ENCODE measurements at regions not wholly inside any gene's neighbourhood (a gene's known extent, or its start where the extent isn't known, plus 50 kb on each side); places are given as distances from the start of the nearest gene placed in this dataset.
A peak's percentile ranks its signal among the peaks of the same experiment; 100 is the strongest.

DNA sequence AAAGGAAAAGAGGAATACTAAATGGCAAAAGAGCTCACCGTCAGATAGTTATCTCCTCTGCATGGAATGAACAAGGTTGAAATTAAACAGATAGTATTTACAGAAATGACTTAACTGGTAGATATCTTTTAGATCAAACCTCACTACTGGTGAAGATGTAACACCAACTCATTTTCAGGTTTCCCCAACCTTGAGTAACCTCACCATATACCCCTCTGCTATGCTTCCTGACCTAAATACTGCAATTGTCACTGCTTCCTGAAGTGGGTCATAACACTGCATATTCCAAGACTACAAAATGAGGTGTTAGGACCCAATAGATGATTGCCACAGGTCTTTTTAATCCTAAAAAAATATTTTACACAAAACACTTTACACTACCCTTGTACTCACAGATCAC is 76.3 kb upstream of the PLEKHA5 start:
- H3K27ac ChIP-seq, result no peak overlapping the region
- no peak overlapping the region for H3K4me3 ChIP-seq
- DNase-seq, result no peak
- H3K36me3 ChIP-seq, result no peaks in the 10 kb centered on the region
- TF ChIP-seq POLR2AphosphoS5 (IDR thresholded peaks at IDR 0.05) (no peak), POLR2A (IDR thresholded peaks at IDR 0.05) (no peak), EP300 (IDR thresholded peaks at IDR 0.05) (no peak)
- TF ChIP-seq, protein P1, sequence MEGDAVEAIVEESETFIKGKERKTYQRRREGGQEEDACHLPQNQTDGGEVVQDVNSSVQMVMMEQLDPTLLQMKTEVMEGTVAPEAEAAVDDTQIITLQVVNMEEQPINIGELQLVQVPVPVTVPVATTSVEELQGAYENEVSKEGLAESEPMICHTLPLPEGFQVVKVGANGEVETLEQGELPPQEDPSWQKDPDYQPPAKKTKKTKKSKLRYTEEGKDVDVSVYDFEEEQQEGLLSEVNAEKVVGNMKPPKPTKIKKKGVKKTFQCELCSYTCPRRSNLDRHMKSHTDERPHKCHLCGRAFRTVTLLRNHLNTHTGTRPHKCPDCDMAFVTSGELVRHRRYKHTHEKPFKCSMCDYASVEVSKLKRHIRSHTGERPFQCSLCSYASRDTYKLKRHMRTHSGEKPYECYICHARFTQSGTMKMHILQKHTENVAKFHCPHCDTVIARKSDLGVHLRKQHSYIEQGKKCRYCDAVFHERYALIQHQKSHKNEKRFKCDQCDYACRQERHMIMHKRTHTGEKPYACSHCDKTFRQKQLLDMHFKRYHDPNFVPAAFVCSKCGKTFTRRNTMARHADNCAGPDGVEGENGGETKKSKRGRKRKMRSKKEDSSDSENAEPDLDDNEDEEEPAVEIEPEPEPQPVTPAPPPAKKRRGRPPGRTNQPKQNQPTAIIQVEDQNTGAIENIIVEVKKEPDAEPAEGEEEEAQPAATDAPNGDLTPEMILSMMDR (IDR thresholded peaks at IDR 0.05), result no peak
- H3K27me3 ChIP-seq, result no peaks in the 10 kb centered on the region
- H3K4me1 ChIP-seq, result peaks cover 0 to 1% (median 0%) of the 10 kb centered on the region in 4 donors
- intact Hi-C loops (cut with DNase I; ENCODE audit: low total_unique reads), result no loop called here
- WGBS, 5 donors, result 91 to 100% (median 95%) methylated on average over 1 of the region's 1 CpG
- H3K9me3 ChIP-seq, result no peaks in the 10 kb centered on the region

DNA sequence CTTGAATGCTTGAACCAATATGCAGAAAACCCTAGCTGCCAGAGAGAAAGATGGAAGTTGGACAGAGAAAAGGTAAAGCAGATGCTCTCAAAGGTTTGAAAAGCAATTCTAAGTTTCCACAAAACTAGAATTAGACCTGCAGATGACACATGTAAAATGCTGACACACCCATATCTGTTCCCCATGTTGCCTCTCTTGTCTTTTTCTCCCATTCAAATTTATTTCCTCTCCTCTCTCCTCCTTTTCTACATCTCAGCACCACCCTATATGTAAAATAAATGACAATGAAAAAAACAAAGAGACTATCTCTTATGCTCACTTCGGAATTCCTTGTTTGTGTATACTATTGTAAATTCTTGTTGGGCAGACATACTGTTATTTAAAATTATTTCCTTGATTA is 75.5 kb upstream of the PLEKHA5 start:
- DNase-seq, result no peak
- no peak overlapping the region for H3K4me3 ChIP-seq
- H3K27me3 ChIP-seq, result no peaks in the 10 kb centered on the region
- H3K4me1 ChIP-seq, result peaks cover 0 to 10% (median 3%) of the 10 kb centered on the region in 4 donors
- no peaks in the 10 kb centered on the region for H3K36me3 ChIP-seq
- H3K9me3 ChIP-seq, result no peaks in the 10 kb centered on the region
- H3K27ac ChIP-seq, result no peak overlapping the region
- intact Hi-C loops (cut with DNase I; ENCODE audit: low total_unique reads), result no loop called here
- no peak for TF ChIP-seq POLR2AphosphoS5 (IDR thresholded peaks at IDR 0.05)
- no peak for TF ChIP-seq EP300 (IDR thresholded peaks at IDR 0.05)
- no peak for TF ChIP-seq POLR2A (IDR thresholded peaks at IDR 0.05)
- TF ChIP-seq, protein P1 (IDR thresholded peaks at IDR 0.05), result no peak
- 88 to 95% (median 90%) methylated on average over 1 of the region's 1 CpG for WGBS, 5 donors

DNA sequence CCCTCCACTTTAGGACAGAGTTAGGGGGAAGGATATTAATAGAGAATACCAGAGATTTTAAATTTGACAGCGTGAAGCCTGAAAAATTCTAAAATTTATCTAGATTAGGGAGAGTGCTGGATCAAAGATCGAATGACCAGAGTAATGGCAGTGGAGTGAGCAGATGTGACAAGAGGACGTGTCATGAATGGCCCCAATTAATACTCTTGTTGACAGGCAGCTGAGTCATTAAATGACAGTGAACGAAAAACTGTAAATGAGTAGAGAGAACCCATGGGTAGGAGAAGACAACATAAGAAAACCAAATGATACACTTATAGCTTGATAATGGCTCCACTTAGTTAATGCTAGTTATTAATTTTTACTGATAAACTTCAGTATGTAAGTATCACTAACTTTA is 73.9 kb upstream of the PLEKHA5 start:
- no peak for DNase-seq
- intact Hi-C loops (cut with DNase I; ENCODE audit: low total_unique reads), result no loop called here
- Histone ChIP-seq H3K27me3 (no peaks in the 10 kb centered on the region), H3K4me1 (peaks cover 0 to 11% (median 3%) of the 10 kb centered on the region in 4 donors), H3K4me3 (no peak overlapping the region), H3K36me3 (no peaks in the 10 kb centered on the region), H3K9me3 (no peaks in the 10 kb centered on the region), H3K27ac (no peak overlapping the region)
- WGBS, 5 donors, result 83 to 92% (median 89%) methylated on average over 4 of the region's 4 CpGs
- no peak for TF ChIP-seq EP300 (IDR thresholded peaks at IDR 0.05)
- no peak for TF ChIP-seq POLR2AphosphoS5 (IDR thresholded peaks at IDR 0.05)
- TF ChIP-seq, protein P1 (IDR thresholded peaks at IDR 0.05), result no peak
- no peak for TF ChIP-seq POLR2A (IDR thresholded peaks at IDR 0.05)

DNA sequence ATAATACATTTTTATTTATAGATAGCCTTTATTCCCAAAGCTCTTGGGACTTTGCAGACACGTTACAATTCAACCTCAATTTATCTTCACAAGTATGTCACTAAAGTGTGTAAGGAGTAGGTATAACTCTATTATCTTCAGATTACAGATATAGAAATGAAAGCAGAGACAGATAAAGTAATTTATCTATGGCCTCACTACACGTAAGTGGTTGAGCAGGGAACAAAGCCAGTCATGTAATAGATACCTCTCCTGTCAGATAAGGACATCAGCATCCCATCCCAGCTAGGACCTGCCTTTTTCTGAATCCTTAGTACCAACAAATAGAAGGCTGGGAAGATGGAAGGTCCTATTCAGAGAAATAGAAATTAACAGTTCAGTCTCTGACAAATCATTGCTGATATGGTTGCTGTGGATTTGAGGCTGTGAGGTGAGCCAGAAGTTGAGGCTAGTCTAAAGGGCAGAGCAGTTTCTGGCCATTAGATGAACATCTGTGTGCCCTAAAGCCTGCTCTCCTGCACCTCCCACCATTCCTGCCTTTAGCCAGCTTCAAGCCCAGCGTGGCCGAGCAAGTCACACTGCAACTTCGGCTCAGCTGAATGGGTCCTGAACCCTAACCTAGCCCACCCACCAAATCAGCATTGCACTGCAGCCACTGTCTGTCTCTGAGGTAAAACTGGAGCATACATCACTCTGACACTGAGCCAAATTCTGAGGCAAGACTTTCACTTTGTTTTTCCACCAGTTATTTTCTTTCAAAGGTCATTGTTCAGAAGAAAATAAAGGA is 71.1 kb upstream of the PLEKHA5 start:
- H3K9me3 ChIP-seq, result no peaks in the 10 kb centered on the region
- no peaks in the 10 kb centered on the region for H3K36me3 ChIP-seq
- TF ChIP-seq, protein P1 (IDR thresholded peaks at IDR 0.05), result no peak
- TF ChIP-seq POLR2AphosphoS5 (IDR thresholded peaks at IDR 0.05) (no peak), EP300 (IDR thresholded peaks at IDR 0.05) (no peak), POLR2A (IDR thresholded peaks at IDR 0.05) (no peak)
- DNase-seq, result peak in 1 of 2 donors; percentile 26
- H3K4me1 ChIP-seq, result peaks cover 0 to 11% (median 3%) of the 10 kb centered on the region in 4 donors
- no peak overlapping the region for H3K4me3 ChIP-seq
- intact Hi-C loops (cut with DNase I; ENCODE audit: low total_unique reads), result no loop called here
- 29 to 45% (median 39%) methylated on average over 5 of the region's 5 CpGs for WGBS, 5 donors
- no peaks in the 10 kb centered on the region for H3K27me3 ChIP-seq
- H3K27ac ChIP-seq, result no peak overlapping the region

All from stomach (tissue), 8 donors.